CD8-positive, alpha-beta memory T cell (primary cell): ENCODE measurements at regions not wholly inside any gene's neighbourhood (a gene's known extent, or its start where the extent isn't known, plus 50 kb on each side); places are given as distances from the start of the nearest gene placed in this dataset.
"Not testable (repeated sequence)": the region's sequence is repeated elsewhere in the genome, so short reads cannot be mapped to it uniquely, and the experiment has no call there.

Experiments
- CTCF ChIA-PET: fragments of 350-600 bp; sonication (Branson Sonifier 250); formaldehyde crosslinking; loops from one replicate; lab custom pipeline; 2021; ENCODE audit warnings: antibody characterized with exemption; lab: Charles Lee
- POLR2A ChIA-PET: fragments of 350-600 bp; sonication (Branson Sonifier 250); formaldehyde crosslinking; loops from one replicate; lab custom pipeline; 2021; ENCODE audit warnings: antibody characterized with exemption; lab: Charles Lee
- DNase-seq, 5 donors: peaks; one replicate each; pipeline versions ENCODE4 v3.0.0 to v3.0.0-alpha.2; 2020 to 2022; ENCODE audit warnings: mixed read lengths in 1 of 5
- H3K27ac ChIP-seq: one replicate; pipeline ENCODE4 v1.7.0; 2013; ENCODE audit warnings: low read depth, mild to moderate bottlenecking, low read length, moderate library complexity
- H3K27me3 ChIP-seq: 2 replicates; pipeline ENCODE4 v1.7.0; 2013; ENCODE audit warnings: low read length, mild to moderate bottlenecking; ENCODE audit not compliant: insufficient read depth, poor library complexity, severe bottlenecking
- H3K36me3 ChIP-seq: 2 replicates; pipeline ENCODE4 v1.7.0; 2013; ENCODE audit warnings: mild to moderate bottlenecking, low read length, moderate library complexity; ENCODE audit not compliant: insufficient read depth
- H3K4me1 ChIP-seq: 2 replicates; pipeline ENCODE4 v1.7.0; 2013; ENCODE audit warnings: mild to moderate bottlenecking, low read length, moderate library complexity; ENCODE audit not compliant: insufficient read depth
- H3K4me3 ChIP-seq: 2 replicates; pipeline ENCODE4 v1.7.0; 2013; ENCODE audit warnings: mild to moderate bottlenecking, low read length
- H3K9me3 ChIP-seq: 2 replicates; pipeline ENCODE4 v1.7.0; 2013; ENCODE audit warnings: mild to moderate bottlenecking, low read length
- H3K27ac Mint-ChIP-seq, 8 donors: one replicate each; pipeline ENCODE4 v1.8.0; 2020 to 2021; ENCODE audit warnings: mixed read lengths in 8 of 8, mild to moderate bottlenecking in 6 of 8, inconsistent platforms in 3 of 8, moderate library complexity in 3 of 8
- H3K27me3 Mint-ChIP-seq, 2 donors: one replicate each; pipeline ENCODE4 v1.8.0; 2020 to 2021; ENCODE audit warnings: mixed read lengths in 2 of 2, mild to moderate bottlenecking in 1 of 2, moderate library complexity in 1 of 2
- H3K36me3 Mint-ChIP-seq, 3 donors: one replicate each; pipeline ENCODE4 v1.8.0; 2020 to 2021; ENCODE audit warnings: mixed read lengths in 3 of 3, inconsistent platforms in 1 of 3, mild to moderate bottlenecking in 1 of 3
- H3K4me1 Mint-ChIP-seq, 3 donors: one replicate each; pipeline ENCODE4 v1.8.0; 2020 to 2021; ENCODE audit warnings: mixed read lengths in 3 of 3, inconsistent platforms in 1 of 3, mild to moderate bottlenecking in 1 of 3
- H3K4me3 Mint-ChIP-seq, 7 donors: one replicate each; pipeline ENCODE4 v1.8.0; 2020 to 2021; ENCODE audit warnings: mixed read lengths in 7 of 7, mild to moderate bottlenecking in 6 of 7, moderate library complexity in 4 of 7, inconsistent platforms in 2 of 7
- H3K9me3 Mint-ChIP-seq, 5 donors: one replicate each; pipeline ENCODE4 v1.8.0; 2020 to 2022; ENCODE audit warnings: mixed read lengths in 5 of 5, mild to moderate bottlenecking in 3 of 5, moderate library complexity in 2 of 5, inconsistent platforms in 1 of 5

DNA sequence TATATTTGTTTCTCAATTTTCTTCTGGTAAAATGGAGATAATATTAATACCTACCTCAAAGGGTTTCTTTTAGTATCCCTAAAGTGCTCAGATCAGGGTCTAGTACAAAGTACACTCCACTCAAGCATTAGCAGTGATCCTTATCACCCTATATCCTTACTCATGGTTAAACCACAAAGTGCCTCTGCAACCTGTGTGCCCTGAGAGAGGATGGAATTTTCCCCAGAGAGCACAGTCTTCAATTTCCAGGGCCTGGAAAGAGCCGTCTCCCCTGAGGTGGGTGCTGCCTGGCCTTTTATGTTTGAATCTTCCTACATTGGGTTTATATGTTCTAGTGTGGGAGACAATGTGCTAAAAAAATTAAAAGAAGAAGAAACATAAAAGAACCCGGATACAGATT, 183.1 kb upstream of the FBXO33 start:
- no peak for DNase-seq
- Mint-ChIP-seq H3K27me3 (no peaks in the 10 kb centered on the region), H3K4me1 (peaks cover 0 to 9% (median 5%) of the 10 kb centered on the region in 3 donors), H3K27ac (no peak overlapping the region), H3K9me3 (peaks cover 8 to 49% (median 25%) of the 10 kb centered on the region in 5 donors), H3K4me3 (no peak overlapping the region), H3K36me3 (peaks cover 0 to 3% (median 1%) of the 10 kb centered on the region in 3 donors)
- Histone ChIP-seq H3K9me3 (no peaks in the 10 kb centered on the region), H3K27ac (no peak overlapping the region), H3K27me3 (no peaks in the 10 kb centered on the region), H3K4me3 (no peak overlapping the region), H3K36me3 (no peaks in the 10 kb centered on the region), H3K4me1 (no peaks in the 10 kb centered on the region)
- ChIA-PET CTCF (no interaction called here), POLR2A (no interaction called here)

DNA sequence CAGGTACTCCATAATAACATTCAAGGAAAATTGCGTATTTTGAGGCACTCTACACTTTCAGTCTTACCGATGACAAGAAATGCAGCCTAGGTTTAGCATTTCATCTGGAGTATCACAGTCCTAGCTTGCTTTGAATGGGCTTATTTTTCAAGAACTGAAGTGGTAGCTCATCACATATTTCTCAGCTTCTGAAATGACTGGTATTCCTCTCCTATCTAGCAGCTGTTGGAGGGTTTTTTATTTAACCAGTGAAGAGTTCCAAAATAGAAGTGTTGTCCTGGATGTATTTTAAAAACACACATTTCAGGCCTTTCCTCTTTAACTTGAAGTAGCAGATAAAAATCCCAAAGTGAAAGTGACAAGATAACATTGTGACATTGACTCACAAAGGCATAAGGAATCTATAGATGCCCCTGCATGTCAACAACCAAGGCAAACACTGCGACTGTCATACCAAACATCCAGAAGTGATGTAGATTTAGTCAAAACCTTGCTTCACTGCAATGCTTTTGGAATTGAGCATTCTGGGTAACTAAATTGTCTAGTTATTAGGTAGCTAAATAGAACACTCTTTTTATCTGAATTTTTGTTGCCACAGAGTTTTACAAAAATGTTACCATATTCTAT, 182.2 kb upstream of the FBXO33 start:
- Mint-ChIP-seq H3K36me3 (peaks cover 0 to 1% (median 0%) of the 10 kb centered on the region in 3 donors), H3K27ac (no peak overlapping the region), H3K4me3 (no peak overlapping the region), H3K27me3 (no peaks in the 10 kb centered on the region), H3K4me1 (peaks cover 0 to 9% (median 5%) of the 10 kb centered on the region in 3 donors), H3K9me3 (peaks cover 8 to 47% (median 23%) of the 10 kb centered on the region in 5 donors)
- Histone ChIP-seq H3K36me3 (no peaks in the 10 kb centered on the region), H3K27ac (no peak overlapping the region), H3K4me1 (no peaks in the 10 kb centered on the region), H3K9me3 (no peaks in the 10 kb centered on the region), H3K27me3 (no peaks in the 10 kb centered on the region), H3K4me3 (no peak overlapping the region)
- ChIA-PET CTCF (no interaction called here), POLR2A (interaction anchor here (0.5 kb wide), 1 partner anchor 67 kb away, joined by 3 read pairs; no protein-coding TSS in a partner anchor)
- DNase-seq = no peak

DNA sequence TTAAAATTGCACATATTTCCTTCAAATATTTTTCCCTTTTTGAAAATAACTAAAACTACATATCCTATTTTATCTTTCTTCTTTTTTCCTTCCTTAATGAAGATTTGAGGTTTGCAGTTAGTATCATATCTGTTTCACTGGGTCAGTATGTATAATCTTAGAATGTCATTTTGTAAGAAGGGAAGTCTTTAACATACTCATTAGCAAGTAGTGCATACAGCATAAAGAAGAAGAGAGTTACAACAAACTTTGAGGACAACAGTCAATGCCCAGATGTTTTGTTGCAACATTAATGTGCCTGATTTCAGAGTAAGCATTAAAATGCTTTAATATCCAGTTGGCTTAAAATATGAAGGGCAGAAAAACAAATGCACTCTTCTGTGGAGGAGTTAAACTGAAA, 176.9 kb upstream of the FBXO33 start:
- Mint-ChIP-seq H3K36me3 (peaks cover 0 to 7% (median 1%) of the 10 kb centered on the region in 3 donors), H3K27me3 (no peaks in the 10 kb centered on the region), H3K9me3 (peaks cover 8 to 63% (median 36%) of the 10 kb centered on the region in 5 donors), H3K27ac (no peak overlapping the region), H3K4me3 (no peak overlapping the region), H3K4me1 (peaks cover 9 to 28% (median 18%) of the 10 kb centered on the region in 3 donors)
- no peaks in the 10 kb centered on the region for H3K36me3 ChIP-seq
- CTCF ChIA-PET = no interaction called here
- no peak overlapping the region for H3K4me3 ChIP-seq
- H3K27me3 ChIP-seq = no peaks in the 10 kb centered on the region
- no peaks in the 10 kb centered on the region for H3K9me3 ChIP-seq
- peaks cover 23% of the 10 kb centered on the region for H3K4me1 ChIP-seq
- H3K27ac ChIP-seq = no peak overlapping the region
- no peak for DNase-seq
- POLR2A ChIA-PET = no interaction called here

DNA sequence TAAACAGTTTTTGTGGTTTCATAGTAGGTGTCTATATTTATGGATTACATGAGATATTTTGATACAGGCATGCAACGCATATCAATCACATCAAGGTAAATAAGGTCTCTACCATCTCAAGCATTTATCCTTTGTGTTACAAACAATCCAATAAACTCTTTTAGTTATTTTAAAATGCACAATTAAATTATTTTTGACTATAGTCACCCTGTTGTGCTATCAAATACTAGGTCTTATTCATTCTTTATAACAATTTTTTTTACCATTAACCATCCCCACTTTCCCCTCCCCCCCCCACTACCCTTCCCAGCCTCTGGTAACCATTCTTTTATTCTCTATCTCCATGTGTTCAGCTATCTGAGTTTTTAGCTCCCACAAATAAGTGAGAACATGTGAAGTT, 175.7 kb upstream of the FBXO33 start:
- DNase-seq = no peak
- H3K36me3 ChIP-seq = no peaks in the 10 kb centered on the region
- no peaks in the 10 kb centered on the region for H3K27me3 ChIP-seq
- no peaks in the 10 kb centered on the region for H3K27me3 Mint-ChIP-seq
- H3K9me3 ChIP-seq = no peaks in the 10 kb centered on the region
- no peak overlapping the region for H3K4me3 Mint-ChIP-seq
- H3K36me3 Mint-ChIP-seq = peaks cover 0 to 8% (median 1%) of the 10 kb centered on the region in 3 donors
- H3K4me3 ChIP-seq = no peak overlapping the region
- peaks cover 12 to 35% (median 23%) of the 10 kb centered on the region in 3 donors for H3K4me1 Mint-ChIP-seq
- peak overlapping the region in 2 of 8 donors; percentile 16 to 86 for H3K27ac Mint-ChIP-seq
- peaks cover 26% of the 10 kb centered on the region for H3K4me1 ChIP-seq
- CTCF ChIA-PET = no interaction called here
- no peak overlapping the region for H3K27ac ChIP-seq
- peaks cover 10 to 71% (median 42%) of the 10 kb centered on the region in 5 donors for H3K9me3 Mint-ChIP-seq
- POLR2A ChIA-PET = no interaction called here

DNA sequence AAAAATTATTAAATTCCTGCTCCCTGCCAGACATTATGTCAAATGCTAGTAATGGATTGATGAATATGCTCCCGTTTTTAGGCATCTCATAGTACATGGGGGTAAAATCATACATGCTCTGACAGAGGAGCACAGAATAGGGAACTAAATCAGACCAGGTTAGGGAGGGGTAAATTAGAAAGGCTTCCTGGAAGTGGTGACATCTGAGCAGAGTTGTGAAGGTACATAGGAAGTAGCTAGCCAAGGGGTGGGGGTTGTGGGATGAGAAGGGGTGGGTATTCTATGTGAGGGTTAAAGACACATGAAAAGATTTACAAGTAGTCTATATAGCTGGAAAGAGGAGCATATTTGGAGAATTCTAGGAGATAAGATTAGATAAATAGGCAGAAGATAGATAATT, 171.7 kb upstream of the FBXO33 start:
- CTCF ChIA-PET = no interaction called here

DNA sequence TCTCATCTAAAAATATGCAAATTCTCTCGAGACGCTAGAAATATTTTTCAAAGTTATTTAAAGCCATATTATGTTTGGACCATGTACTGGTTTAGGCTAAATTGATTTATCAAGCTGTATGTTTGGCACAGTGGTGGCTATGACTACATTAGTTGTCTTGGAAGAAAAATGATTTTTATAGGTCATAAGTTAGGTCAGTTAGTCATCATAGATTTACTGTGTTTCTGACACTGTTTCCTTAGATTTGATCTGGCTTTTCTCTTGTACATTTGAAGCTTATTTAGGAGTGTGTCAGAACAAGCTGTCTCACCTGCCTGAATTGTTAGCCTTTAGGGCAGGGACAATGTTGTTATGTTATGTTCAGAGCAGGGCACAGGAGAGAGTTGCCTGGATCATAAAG, 161.1 kb upstream of the FBXO33 start:
- H3K4me3 Mint-ChIP-seq = no peak overlapping the region
- POLR2A ChIA-PET = no interaction called here
- Histone ChIP-seq H3K36me3 (no peaks in the 10 kb centered on the region), H3K27ac (no peak overlapping the region), H3K27me3 (no peaks in the 10 kb centered on the region), H3K4me3 (no peak overlapping the region), H3K4me1 (no peaks in the 10 kb centered on the region), H3K9me3 (no peaks in the 10 kb centered on the region)
- CTCF ChIA-PET = no interaction called here
- no peaks in the 10 kb centered on the region for H3K27me3 Mint-ChIP-seq
- H3K4me1 Mint-ChIP-seq = peaks cover 0 to 2% (median 0%) of the 10 kb centered on the region in 3 donors
- peaks cover 0 to 11% (median 0%) of the 10 kb centered on the region in 3 donors for H3K36me3 Mint-ChIP-seq
- H3K9me3 Mint-ChIP-seq = peaks cover 26 to 86% (median 60%) of the 10 kb centered on the region in 5 donors
- DNase-seq = no peak
- H3K27ac Mint-ChIP-seq = no peak overlapping the region

More for the DNA sequence above, 171.7 kb upstream of the FBXO33 start:
- peak overlapping the region in 2 of 8 donors; percentile 1 to 22 for H3K27ac Mint-ChIP-seq
- H3K27me3 ChIP-seq = no peaks in the 10 kb centered on the region
- DNase-seq = peak in 1 of 5 donors; percentile 12
- peaks cover 26% of the 10 kb centered on the region for H3K4me1 ChIP-seq
- peaks cover 28 to 76% (median 51%) of the 10 kb centered on the region in 5 donors for H3K9me3 Mint-ChIP-seq
- H3K36me3 ChIP-seq = no peaks in the 10 kb centered on the region
- H3K4me1 Mint-ChIP-seq = peaks cover 12 to 32% (median 23%) of the 10 kb centered on the region in 3 donors
- no peak overlapping the region for H3K27ac ChIP-seq
- H3K4me3 Mint-ChIP-seq = peak overlapping the region in 4 of 7 donors; percentile 6 to 37 (median 11)
- POLR2A ChIA-PET = no interaction called here
- no peak overlapping the region for H3K4me3 ChIP-seq
- no peaks in the 10 kb centered on the region for H3K27me3 Mint-ChIP-seq
- H3K9me3 ChIP-seq = no peaks in the 10 kb centered on the region
- H3K36me3 Mint-ChIP-seq = peaks cover 0 to 13% (median 2%) of the 10 kb centered on the region in 3 donors

DNA sequence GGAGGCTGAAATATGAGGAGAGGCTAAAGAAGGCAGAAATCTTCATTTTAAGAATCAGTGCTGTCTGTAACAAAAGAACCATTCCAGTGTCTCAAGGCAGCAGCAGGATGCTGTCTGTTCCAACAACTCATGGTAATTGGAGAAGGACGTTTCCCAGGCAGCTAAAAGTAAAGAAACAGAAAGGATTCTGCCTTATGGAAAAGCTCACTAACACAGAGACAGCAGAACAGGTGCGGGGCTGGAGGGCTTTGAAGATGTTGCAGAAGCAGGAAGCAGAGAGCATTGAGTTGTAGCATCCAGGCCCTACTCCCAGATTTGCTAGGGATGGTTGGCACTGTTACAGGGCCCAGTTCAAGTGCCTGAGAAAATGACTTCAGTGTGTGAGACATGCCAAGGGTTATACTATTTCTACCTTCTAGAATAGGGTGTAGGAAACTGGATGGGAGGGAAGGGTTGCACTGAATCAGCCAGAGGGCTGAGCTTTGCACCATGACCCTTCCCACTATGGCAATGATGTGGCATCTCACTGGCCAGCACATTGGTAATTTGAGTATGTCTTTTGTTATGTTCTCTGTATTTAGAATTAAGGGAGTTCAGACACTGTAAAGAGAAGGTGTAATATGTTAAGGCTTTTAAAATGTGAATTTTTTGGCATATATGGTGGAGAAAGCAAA, 160.0 kb upstream of the FBXO33 start:
- peaks cover 0 to 2% (median 0%) of the 10 kb centered on the region in 3 donors for H3K4me1 Mint-ChIP-seq
- H3K27me3 ChIP-seq = no peaks in the 10 kb centered on the region
- peaks cover 0 to 11% (median 0%) of the 10 kb centered on the region in 3 donors for H3K36me3 Mint-ChIP-seq
- no peak overlapping the region for H3K27ac ChIP-seq
- ChIA-PET POLR2A (no interaction called here), CTCF (no interaction called here)
- H3K27ac Mint-ChIP-seq = peak overlapping the region in 1 of 8 donors; percentile 37
- no peaks in the 10 kb centered on the region for H3K9me3 ChIP-seq
- no peak overlapping the region for H3K4me3 ChIP-seq
- no peak overlapping the region for H3K4me3 Mint-ChIP-seq
- H3K4me1 ChIP-seq = no peaks in the 10 kb centered on the region
- H3K27me3 Mint-ChIP-seq = no peaks in the 10 kb centered on the region
- no peak for DNase-seq
- H3K36me3 ChIP-seq = no peaks in the 10 kb centered on the region
- H3K9me3 Mint-ChIP-seq = peaks cover 23 to 79% (median 62%) of the 10 kb centered on the region in 5 donors

DNA sequence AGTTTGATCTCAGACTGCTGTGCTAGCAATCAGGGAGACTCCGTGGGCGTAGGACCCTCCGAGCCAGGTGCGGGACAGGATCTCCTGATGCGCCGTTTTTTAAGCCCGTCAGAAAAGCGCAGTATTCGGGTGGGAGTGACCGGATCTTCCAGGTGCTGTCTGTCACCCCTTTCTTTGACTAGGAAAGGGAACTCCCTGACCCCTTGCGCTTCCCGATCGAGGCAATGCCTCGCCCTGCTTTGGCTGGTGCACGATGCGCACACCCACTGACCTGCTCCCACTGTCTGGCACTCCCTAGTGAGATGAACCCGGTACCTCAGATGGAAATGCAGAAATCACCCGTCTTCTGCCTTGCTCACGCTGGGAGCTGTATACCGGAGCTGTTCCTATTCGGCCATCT, 157.6 kb upstream of the FBXO33 start:
- H3K27me3 ChIP-seq, H3K36me3 Mint-ChIP-seq, POLR2A ChIA-PET, H3K27ac ChIP-seq, H3K9me3 ChIP-seq, H3K36me3 ChIP-seq, H3K4me1 Mint-ChIP-seq, H3K27ac Mint-ChIP-seq, H3K4me1 ChIP-seq, H3K27me3 Mint-ChIP-seq, H3K4me3 ChIP-seq, H3K4me3 Mint-ChIP-seq, CTCF ChIA-PET, DNase-seq: not testable (repeated sequence)
- peaks cover 11 to 59% (median 51%) of the 10 kb centered on the region in 5 donors for H3K9me3 Mint-ChIP-seq
